Gastrocnemius medialis (tissue), 4 donors: ENCODE measurements at regions not wholly inside any gene's neighbourhood (a gene's known extent, or its start where the extent isn't known, plus 50 kb on each side); places are given as distances from the start of the nearest gene placed in this dataset.
"Not testable (repeated sequence)": the region's sequence is repeated elsewhere in the genome, so short reads cannot be mapped to it uniquely, and the experiment has no call there.

Experiments
- CTCF ChIP-seq, 5 experiments: fragments of 450-650 bp in 3 of 5; fragments of 200-600 bp in 2 of 5; sonication (generic) in 2 of 5; IDR thresholded peaks in 4 of 5; conservative IDR thresholded peaks in 1 of 5; 1 replicate in 4 of 5; 2 replicates in 1 of 5; pipeline ENCODE4 v1.5.1; 2016 to 2019; ENCODE audit warnings: antibody characterized with exemption in 5 of 5, mild to moderate bottlenecking in 3 of 5, moderate library complexity in 3 of 5
- POLR2A ChIP-seq, 2 donors: fragments of 450-650 bp; IDR thresholded peaks; one replicate each; pipeline ENCODE4 v1.6.1; 2017; ENCODE audit warnings: antibody characterized with exemption in 2 of 2, mild to moderate bottlenecking in 2 of 2, moderate library complexity in 2 of 2

DNA sequence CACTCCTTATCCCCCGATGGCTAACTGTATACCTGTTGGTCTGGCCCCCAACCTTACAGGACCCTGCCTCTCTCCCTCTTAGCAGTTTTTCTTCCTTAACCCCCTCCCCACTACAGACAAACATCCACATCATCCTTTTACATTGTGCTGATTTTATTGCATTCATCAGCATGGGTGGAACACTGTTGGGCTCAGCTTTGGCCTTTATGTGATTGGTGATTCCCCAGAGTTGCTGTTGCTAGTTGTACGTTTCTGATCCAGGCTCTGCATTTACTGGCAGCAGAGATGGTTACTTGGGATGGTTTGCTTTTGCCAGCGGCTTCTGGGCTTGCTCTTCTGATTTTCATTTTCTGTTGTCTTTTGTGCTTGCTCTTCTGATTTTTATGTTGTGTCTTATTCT is 250.6 kb upstream of the CXorf66 start:
- not testable (repeated sequence) for TF ChIP-seq CTCF (IDR thresholded peaks at IDR 0.05 in 4 of 5, conservative IDR thresholded peaks at IDR 0.05 in 1 of 5); POLR2A (IDR thresholded peaks at IDR 0.05)
